GM12875 (cell line): ENCODE measurements at regions not wholly inside any gene's neighbourhood (a gene's known extent, or its start where the extent isn't known, plus 50 kb on each side); places are given as distances from the start of the nearest gene placed in this dataset.

Source experiments
- H3K4me3 ChIP-seq: one replicate; pipeline ENCODE4 v1.5.1; 2011; ENCODE audit warnings: low read depth, low read length, control low read depth
- TF ChIP-seq, protein P1 (sequence below): IDR thresholded peaks from 2 replicates; pipeline ENCODE4 v1.5.1; 2011; ENCODE audit warnings: low read depth, mild to moderate bottlenecking, control low read depth, inconsistent platforms, low read length, moderate library complexity, borderline replicate concordance; ENCODE audit not compliant: insufficient read depth

DNA sequence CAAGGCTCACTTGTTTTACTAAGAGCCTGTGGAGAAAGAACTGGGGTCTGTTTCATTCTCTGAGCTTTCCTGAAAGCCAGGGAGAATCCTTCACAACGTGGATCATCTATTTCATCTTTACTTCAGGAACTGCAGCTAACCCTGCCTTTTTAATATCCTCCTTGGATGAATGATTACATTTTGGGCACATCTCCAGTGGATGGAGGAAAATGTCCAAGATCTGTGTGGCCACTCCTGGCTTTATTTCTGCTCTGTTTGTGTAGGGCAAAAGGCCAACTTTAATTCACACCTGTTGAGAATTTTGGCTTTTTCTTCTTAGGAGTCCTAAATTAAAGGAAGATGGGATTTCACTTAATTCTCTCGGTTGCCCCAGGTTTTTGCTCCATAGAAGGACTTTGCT is 69.5 kb upstream of the CACNA1E start:
- no peak overlapping the region for H3K4me3 ChIP-seq
- TF ChIP-seq, protein P1, sequence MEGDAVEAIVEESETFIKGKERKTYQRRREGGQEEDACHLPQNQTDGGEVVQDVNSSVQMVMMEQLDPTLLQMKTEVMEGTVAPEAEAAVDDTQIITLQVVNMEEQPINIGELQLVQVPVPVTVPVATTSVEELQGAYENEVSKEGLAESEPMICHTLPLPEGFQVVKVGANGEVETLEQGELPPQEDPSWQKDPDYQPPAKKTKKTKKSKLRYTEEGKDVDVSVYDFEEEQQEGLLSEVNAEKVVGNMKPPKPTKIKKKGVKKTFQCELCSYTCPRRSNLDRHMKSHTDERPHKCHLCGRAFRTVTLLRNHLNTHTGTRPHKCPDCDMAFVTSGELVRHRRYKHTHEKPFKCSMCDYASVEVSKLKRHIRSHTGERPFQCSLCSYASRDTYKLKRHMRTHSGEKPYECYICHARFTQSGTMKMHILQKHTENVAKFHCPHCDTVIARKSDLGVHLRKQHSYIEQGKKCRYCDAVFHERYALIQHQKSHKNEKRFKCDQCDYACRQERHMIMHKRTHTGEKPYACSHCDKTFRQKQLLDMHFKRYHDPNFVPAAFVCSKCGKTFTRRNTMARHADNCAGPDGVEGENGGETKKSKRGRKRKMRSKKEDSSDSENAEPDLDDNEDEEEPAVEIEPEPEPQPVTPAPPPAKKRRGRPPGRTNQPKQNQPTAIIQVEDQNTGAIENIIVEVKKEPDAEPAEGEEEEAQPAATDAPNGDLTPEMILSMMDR: no peak

DNA sequence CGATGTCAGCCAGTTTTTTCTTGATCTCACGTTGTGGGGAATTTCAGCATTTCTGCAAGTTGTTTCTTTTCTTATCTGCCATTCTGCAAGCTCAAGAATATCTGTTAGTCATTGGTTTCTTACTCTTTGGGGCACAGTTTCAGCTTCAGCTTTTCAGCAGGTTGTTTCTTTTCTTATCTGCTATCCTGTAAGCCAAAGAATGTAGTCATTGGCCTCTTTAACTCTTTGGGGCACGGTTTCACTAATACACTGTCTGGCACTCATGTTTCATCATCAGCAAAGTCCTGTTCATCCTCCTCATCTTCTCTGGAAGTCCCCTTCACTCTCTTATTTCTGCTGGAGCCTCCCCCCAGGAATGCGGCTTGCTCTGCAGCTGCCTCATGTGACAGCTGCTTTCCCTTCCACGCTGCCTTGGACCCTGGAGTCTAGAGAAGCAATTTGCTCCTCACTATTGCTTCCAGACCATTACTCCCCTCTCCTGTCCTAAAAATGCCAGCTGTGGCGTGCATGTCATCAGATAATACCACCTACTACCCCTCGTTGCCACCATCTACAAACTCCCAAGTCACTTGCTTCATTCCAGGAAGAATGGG is 67.0 kb upstream of the CACNA1E start:
- no peak overlapping the region for H3K4me3 ChIP-seq
- TF ChIP-seq, protein P1: no peak

DNA sequence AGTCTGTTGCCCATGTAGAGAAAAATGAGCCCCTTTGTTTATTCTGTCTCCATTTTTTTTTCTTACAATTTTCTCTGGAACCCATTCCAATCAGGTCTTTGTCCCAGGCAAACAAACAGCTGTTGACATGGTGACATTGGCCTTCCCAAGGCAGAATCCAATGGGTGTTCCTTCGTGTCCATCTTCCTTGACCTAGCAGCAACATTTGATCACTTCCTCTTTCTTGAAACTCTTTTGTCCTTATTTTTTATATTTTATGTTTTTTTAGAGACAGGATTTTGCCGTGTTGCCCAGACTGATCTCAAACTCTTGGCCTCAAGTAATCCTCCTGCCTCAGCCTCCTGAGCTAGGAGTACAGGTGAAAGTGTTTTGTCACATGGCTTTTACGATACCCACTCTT is 65.4 kb upstream of the CACNA1E start:
- no peak overlapping the region for H3K4me3 ChIP-seq
- TF ChIP-seq, protein P1: no peak

DNA sequence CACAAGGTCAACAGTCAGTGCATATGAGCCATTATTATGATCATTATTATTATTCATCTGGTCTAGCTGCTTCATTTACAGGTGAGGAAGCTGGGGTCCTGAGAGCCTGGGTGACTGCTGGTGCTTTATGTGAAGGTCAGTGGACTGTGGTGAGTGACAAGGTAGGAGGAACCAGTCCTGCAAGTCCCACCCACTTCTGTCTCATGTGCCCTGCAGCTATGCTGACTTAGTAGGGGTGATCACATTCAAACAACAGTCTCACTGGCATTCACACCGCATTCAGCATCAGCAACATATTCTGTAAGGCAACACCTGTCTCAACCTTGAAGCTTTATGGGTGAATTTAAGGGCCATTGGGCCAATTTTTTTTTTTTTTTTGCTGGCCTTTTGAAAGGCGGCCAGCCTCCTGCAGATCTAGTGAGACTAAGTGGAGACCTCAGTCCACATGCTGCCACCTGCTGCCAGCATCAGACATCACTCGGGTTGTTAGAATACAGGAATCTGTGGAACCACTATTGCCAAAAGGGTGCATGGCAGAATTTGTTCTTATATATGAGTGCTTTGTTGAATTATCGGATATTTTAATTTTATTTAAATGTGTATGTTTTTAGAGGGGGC is 59.9 kb upstream of the CACNA1E start:
- TF ChIP-seq, protein P1: peak; percentile 38; the same call in 1 of the 2 replicates
- no peak overlapping the region for H3K4me3 ChIP-seq

DNA sequence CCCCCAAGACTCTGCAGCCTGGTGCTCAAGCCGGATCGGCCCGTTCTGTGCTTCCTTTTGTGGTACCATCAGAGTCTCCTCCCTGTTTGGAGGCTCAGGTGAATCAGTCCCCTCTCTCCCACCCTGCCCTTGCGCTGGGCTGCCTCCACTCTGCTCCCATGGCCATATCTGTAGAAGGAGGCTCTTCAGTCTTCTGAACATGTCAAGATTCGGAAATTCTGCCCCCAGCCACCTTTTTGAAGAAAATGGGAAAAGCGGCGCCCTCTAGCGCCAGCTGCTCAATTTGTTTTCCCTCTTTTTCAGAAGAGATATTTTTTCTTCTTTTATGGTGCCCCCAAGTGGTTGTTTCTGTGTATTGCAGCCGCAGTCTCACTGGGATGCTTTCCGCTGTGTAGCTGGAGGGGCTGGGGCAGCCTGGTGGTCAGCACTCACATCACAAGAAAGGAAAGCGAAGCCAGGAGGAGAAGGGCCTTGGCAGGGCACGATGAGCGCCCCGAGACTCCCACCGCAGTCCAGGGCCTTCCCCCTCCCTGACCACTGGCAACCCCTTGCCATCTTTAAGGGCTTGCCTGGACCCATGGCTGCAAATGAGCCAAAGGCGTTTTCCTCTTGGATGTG is 58.4 kb upstream of the CACNA1E start:
- TF ChIP-seq, protein P1: peak; percentile 85
- H3K4me3 ChIP-seq: no peak overlapping the region

DNA sequence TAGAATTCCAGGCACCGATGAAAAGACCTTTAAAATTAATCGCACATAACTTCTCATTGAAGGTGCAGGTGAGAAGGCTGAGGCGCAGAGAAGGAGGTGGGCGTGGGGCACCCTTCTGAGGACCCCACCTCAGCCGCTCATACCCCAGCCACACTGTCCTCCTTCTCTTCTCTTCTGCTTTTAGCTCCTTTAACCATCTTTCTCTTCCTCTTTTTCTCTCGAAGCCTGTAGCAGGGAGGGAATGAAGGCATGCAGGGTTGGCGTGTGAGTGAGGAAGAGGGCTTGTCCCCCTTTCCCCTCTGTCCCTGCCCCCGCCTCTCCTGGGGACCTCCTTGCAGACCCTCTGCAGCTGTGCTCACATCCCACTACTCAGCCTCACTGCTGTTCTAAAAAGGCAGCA is 57.8 kb upstream of the CACNA1E start:
- no peak overlapping the region for H3K4me3 ChIP-seq
- TF ChIP-seq, protein P1: no peak

DNA sequence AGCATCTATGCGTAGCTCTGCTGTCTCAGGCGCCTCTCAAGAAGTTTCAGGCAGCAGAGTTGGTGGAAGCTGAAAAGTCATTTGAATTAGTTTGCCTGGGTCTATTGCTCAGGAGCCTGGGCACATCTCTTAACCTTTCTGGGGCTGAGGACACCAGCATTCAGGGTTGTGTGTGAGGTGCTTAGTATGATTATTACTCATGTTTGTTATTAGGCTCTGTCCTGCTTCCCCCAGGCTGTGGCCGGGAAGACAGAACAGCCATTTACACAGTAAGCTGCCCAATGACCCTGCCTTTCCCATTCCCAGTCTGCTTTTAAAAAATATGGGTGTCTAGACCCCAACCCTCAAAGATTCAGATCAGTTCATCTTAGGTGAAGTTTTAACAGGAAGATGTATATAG is 53.9 kb upstream of the CACNA1E start:
- TF ChIP-seq, protein P1: no peak
- no peak overlapping the region for H3K4me3 ChIP-seq
